ENCODE measurements at regions not wholly inside any gene's neighbourhood (a gene's known extent, or its start where the extent isn't known, plus 50 kb on each side); places are given as distances from the start of the nearest gene placed in this dataset.
A peak's percentile ranks its signal among the peaks of the same experiment; 100 is the strongest.

DNA sequence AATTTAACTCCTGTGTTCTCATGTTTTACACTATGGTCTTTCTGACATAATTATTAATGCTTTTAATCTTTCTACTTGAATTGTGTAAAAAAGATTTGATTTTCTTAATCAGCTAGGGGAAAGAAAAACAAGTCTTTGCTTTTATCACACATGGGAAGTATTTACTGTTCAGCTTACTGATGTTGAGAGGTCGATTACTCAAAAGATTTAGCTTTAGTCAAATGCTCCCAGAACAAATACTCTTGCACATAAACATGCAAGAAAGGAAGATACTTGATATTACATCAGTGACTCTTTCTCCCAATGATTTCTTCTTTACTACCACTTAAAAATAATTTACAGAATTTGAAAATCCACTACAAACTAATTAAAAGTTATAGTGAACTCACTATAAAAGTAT is 198.3 kb upstream of the FAT4 start:
- Histone ChIP-seq H3K36me3 (ENCODE audit: control insufficient read depth in 1 of 2, insufficient read depth in 2 of 2, low read length in 2 of 2) (no peaks in the 10 kb centered on the region), H3K4me1 (ENCODE audit: control insufficient read depth in 1 of 2, insufficient read depth in 2 of 2, low read length in 2 of 2) (no peaks in the 10 kb centered on the region), H4K20me1 (ENCODE audit: insufficient read depth) (no peaks in the 10 kb centered on the region), H3K4me3 (replicated peaks in 1 of 2; ENCODE audit: low read depth in 1 of 2, low read length in 2 of 2) (no peak overlapping the region), H2AFZ (ENCODE audit: low read depth, low read length, poor library complexity, severe bottlenecking) (peak overlapping the region; percentile 58), H3K9me2 (ENCODE audit: insufficient read depth) (peaks cover 1% of the 10 kb centered on the region; the same call in 1 of the 2 replicates), H3K27ac (ENCODE audit: low read depth, low read length) (no peak overlapping the region), H3K79me2 (ENCODE audit: insufficient read depth, low read length) (no peaks in the 10 kb centered on the region), H3K4me2 (ENCODE audit: low read length) (no peak overlapping the region), H3K27me3 (ENCODE audit: insufficient read depth, low read length) (no peaks in the 10 kb centered on the region), H3K9ac (ENCODE audit: low read length) (no peak overlapping the region), H3K9me3 (ENCODE audit: control insufficient read depth in 1 of 2, insufficient read depth in 1 of 2, low read depth in 1 of 2, low read length in 2 of 2) (no peaks in the 10 kb centered on the region)
- ChIA-PET RAD21 (ENCODE audit: low non-redundant PET in 1 of 2, low total read pairs in 2 of 2, uncharacterized antibody in 2 of 2, unreplicated experiment in 2 of 2) (no interaction called here), CTCF (no interaction called here), POLR2A (no interaction called here)
- no TSS peak for BruUV-seq (replicated peaks)
- no peak for ATAC-seq
- intact Hi-C loops (cut with micrococcal nuclease) = no loop called here
- no peak for TF ChIP-seq EGR1 (IDR thresholded peaks at IDR 0.05; ENCODE audit: low read depth)
- TF ChIP-seq FOSL1 (IDR thresholded peaks at IDR 0.05; ENCODE audit: low read depth) = no peak
- no peak for TF ChIP-seq SP1 (IDR thresholded peaks at IDR 0.05; ENCODE audit: low read depth)
- no peak for TF ChIP-seq SRF (IDR thresholded peaks at IDR 0.05; ENCODE audit: low read depth)
- TF ChIP-seq ZNF274 (IDR thresholded peaks at IDR 0.05; ENCODE audit: low read depth, low read length) = no peak
- TF ChIP-seq, protein P1, sequence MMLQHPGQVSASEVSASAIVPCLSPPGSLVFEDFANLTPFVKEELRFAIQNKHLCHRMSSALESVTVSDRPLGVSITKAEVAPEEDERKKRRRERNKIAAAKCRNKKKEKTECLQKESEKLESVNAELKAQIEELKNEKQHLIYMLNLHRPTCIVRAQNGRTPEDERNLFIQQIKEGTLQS (IDR thresholded peaks at IDR 0.05) = no peak
- no peak for TF ChIP-seq EZH2phosphoT487 (IDR thresholded peaks at IDR 0.05; ENCODE audit: borderline replicate concordance)
- no peak for TF ChIP-seq RAD21 (IDR thresholded peaks at IDR 0.05; ENCODE audit: low read depth)
- TF ChIP-seq ZBTB33 (IDR thresholded peaks at IDR 0.05; ENCODE audit: extremely low read depth, insufficient replicate concordance, low read length) = no peak
- TF ChIP-seq ELF1 (IDR thresholded peaks at IDR 0.05; ENCODE audit: borderline replicate concordance, low read depth) = no peak
- no peak for DNase-seq (ENCODE audit: low read depth, low spot score)

All from HCT116 (cell line).